Aorta (tissue), 5 donors: ENCODE measurements at regions not wholly inside any gene's neighbourhood (a gene's known extent, or its start where the extent isn't known, plus 50 kb on each side); places are given as distances from the start of the nearest gene placed in this dataset.

Source experiments
- ATAC-seq: fragments of 200-7000 bp; cut with Tn5 transposase; one replicate; pipeline ENCODE4 v1.9.1; 2022; ENCODE audit warnings: moderate library complexity; ENCODE audit not compliant: low FRiP score
- DNase-seq, 2 donors: peaks; one replicate each; pipeline ENCODE4 v3.0.0-alpha.2; 2020
- H3K27ac ChIP-seq, 2 donors: one replicate each; pipeline ENCODE4 v1.5.1; 2013; ENCODE audit warnings: low read length in 2 of 2, mild to moderate bottlenecking in 2 of 2, moderate library complexity in 2 of 2, control low read depth in 1 of 2, inconsistent platforms in 1 of 2, low read depth in 1 of 2
- H3K27me3 ChIP-seq, 2 donors: one replicate each; pipeline ENCODE4 v1.6.1; 2013; ENCODE audit warnings: control low read depth in 1 of 2, low read length in 1 of 2, mild to moderate bottlenecking in 1 of 2, moderate library complexity in 1 of 2; ENCODE audit not compliant: insufficient read depth in 2 of 2, control insufficient read depth in 1 of 2
- H3K36me3 ChIP-seq, 2 donors: one replicate each; pipeline ENCODE4 v1.6.1; 2013; ENCODE audit warnings: control low read depth in 1 of 2, low read length in 1 of 2, mild to moderate bottlenecking in 1 of 2; ENCODE audit not compliant: insufficient read depth in 2 of 2, control insufficient read depth in 1 of 2
- H3K4me1 ChIP-seq, 2 donors: one replicate each; pipeline ENCODE4 v1.6.1; 2013; ENCODE audit warnings: low read length in 2 of 2, control low read depth in 1 of 2, mild to moderate bottlenecking in 1 of 2, moderate library complexity in 1 of 2; ENCODE audit not compliant: insufficient read depth in 2 of 2, control insufficient read depth in 1 of 2
- H3K4me3 ChIP-seq, 2 donors: one replicate each; pipeline ENCODE4 v1.5.1; 2013; ENCODE audit warnings: low read length in 2 of 2, control low read depth in 1 of 2, mild to moderate bottlenecking in 1 of 2
- H3K9me3 ChIP-seq: one replicate; pipeline ENCODE4 v1.6.1; 2013; ENCODE audit warnings: mild to moderate bottlenecking, low read length; ENCODE audit not compliant: control insufficient read depth
- WGBS, 2 donors: extraction: QIAGEN DNeasy Blood & Tissue Kit; methylation state at CpG; one replicate each; pipeline ENCODE4 v1.1.7; 2013; 5-methylcytosine and 5-hydroxymethylcytosine counted together
- intact Hi-C, 2 donors: fragments of 100-400 bp; cut with DNase I; formaldehyde crosslinking; loops; one replicate each; pipeline versions ENCODE4 v1.14.2 to v1.15.0; 2022
- donor health status: healthy with polysubstance abuse.
- donor health status: Bipolar disorder and iron deficiency.
- donor health status: DM: no; HTN: no; CAD: no.
- donor health status: DM: no; HTN: no; CAD: no.
- donor health status: DM: yes; HTN: yes; CAD: no.

- H3K4me3 ChIP-seq: no peak overlapping the region
- peaks cover 0 to 3% of the 10 kb centered on the region in 2 donors for H3K4me1 ChIP-seq
- no peaks in the 10 kb centered on the region for H3K9me3 ChIP-seq
- H3K27me3 ChIP-seq: no peaks in the 10 kb centered on the region
- intact Hi-C loops: no loop called here
- H3K27ac ChIP-seq: no peak overlapping the region
- no peak for DNase-seq
- 94 to 95% methylated on average over 3 of the region's 3 CpGs for WGBS, 2 donors
- no peaks in the 10 kb centered on the region for H3K36me3 ChIP-seq
- ATAC-seq: no peak
These were observed 57.5 kb downstream of the RPL27A start for GRCh38 chr11:8740129-8740528.

- ATAC-seq (no peak), DNase-seq (no peak)
- Histone ChIP-seq H3K4me3 (no peak overlapping the region), H3K36me3 (no peaks in the 10 kb centered on the region), H3K27ac (no peak overlapping the region), H3K27me3 (no peaks in the 10 kb centered on the region), H3K9me3 (no peaks in the 10 kb centered on the region), H3K4me1 (no peaks in the 10 kb centered on the region)
- intact Hi-C loops: no loop called here
- 97 to 100% methylated on average over 1 of the region's 1 CpG for WGBS, 2 donors
These were observed 61.8 kb downstream of the RPL27A start for GRCh38 chr11:8744423-8744822.

- intact Hi-C loops: no loop called here
- WGBS, 2 donors: 95 to 97% methylated on average over 6 of the region's 6 CpGs
- no peaks in the 10 kb centered on the region for H3K36me3 ChIP-seq
- no peaks in the 10 kb centered on the region for H3K27me3 ChIP-seq
- DNase-seq: no peak
- no peak overlapping the region for H3K27ac ChIP-seq
- no peaks in the 10 kb centered on the region for H3K4me1 ChIP-seq
- ATAC-seq: no peak
- H3K9me3 ChIP-seq: no peaks in the 10 kb centered on the region
- no peak overlapping the region for H3K4me3 ChIP-seq
These were observed 63.0 kb downstream of the RPL27A start for GRCh38 chr11:8745431-8746253.

GRCh38 chr11:8746331-8746974 is 63.9 kb downstream of the RPL27A start:
- Histone ChIP-seq H3K4me3 (no peak overlapping the region), H3K9me3 (no peaks in the 10 kb centered on the region), H3K27me3 (no peaks in the 10 kb centered on the region), H3K36me3 (no peaks in the 10 kb centered on the region), H3K4me1 (no peaks in the 10 kb centered on the region), H3K27ac (no peak overlapping the region)
- 89 to 93% methylated on average over 2 of the region's 2 CpGs for WGBS, 2 donors
- no peak for ATAC-seq
- no peak for DNase-seq
- intact Hi-C loops: no loop called here

GRCh38 chr11:8747173-8747572 is 64.6 kb downstream of the RPL27A start:
- H3K27me3 ChIP-seq: no peaks in the 10 kb centered on the region
- no peak overlapping the region for H3K4me3 ChIP-seq
- H3K27ac ChIP-seq: no peak overlapping the region
- intact Hi-C loops: no loop called here
- ATAC-seq: no peak
- no peaks in the 10 kb centered on the region for H3K36me3 ChIP-seq
- H3K9me3 ChIP-seq: no peaks in the 10 kb centered on the region
- H3K4me1 ChIP-seq: no peaks in the 10 kb centered on the region
- DNase-seq: no peak

GRCh38 chr11:8748317-8748716 is 65.7 kb downstream of the RPL27A start:
- H3K4me3 ChIP-seq: no peak overlapping the region
- intact Hi-C loops: no loop called here
- H3K9me3 ChIP-seq: no peaks in the 10 kb centered on the region
- H3K4me1 ChIP-seq: no peaks in the 10 kb centered on the region
- ATAC-seq (no peak), DNase-seq (no peak)
- 93 to 97% methylated on average over 2 of the region's 2 CpGs for WGBS, 2 donors
- no peak overlapping the region for H3K27ac ChIP-seq
- no peaks in the 10 kb centered on the region for H3K27me3 ChIP-seq
- H3K36me3 ChIP-seq: no peaks in the 10 kb centered on the region

- no peak for ATAC-seq
- no peaks in the 10 kb centered on the region for H3K36me3 ChIP-seq
- 74 to 83% methylated on average over 2 of the region's 2 CpGs for WGBS, 2 donors
- no peak overlapping the region for H3K4me3 ChIP-seq
- H3K4me1 ChIP-seq: no peaks in the 10 kb centered on the region
- H3K9me3 ChIP-seq: no peaks in the 10 kb centered on the region
- intact Hi-C loops: no loop called here
- H3K27ac ChIP-seq: no peak overlapping the region
- no peak for DNase-seq
- no peaks in the 10 kb centered on the region for H3K27me3 ChIP-seq
These were observed 66.6 kb downstream of the RPL27A start for GRCh38 chr11:8749202-8749601.

- Histone ChIP-seq H3K4me1 (peaks cover 3 to 4% of the 10 kb centered on the region in 2 donors), H3K9me3 (no peaks in the 10 kb centered on the region), H3K27ac (no peak overlapping the region), H3K36me3 (no peaks in the 10 kb centered on the region), H3K27me3 (no peaks in the 10 kb centered on the region), H3K4me3 (no peak overlapping the region)
- 99 to 100% methylated on average over 1 of the region's 1 CpG for WGBS, 2 donors
- intact Hi-C loops: no loop called here
- ATAC-seq (no peak), DNase-seq (no peak)
These were observed 71.6 kb downstream of the RPL27A start for GRCh38 chr11:8754241-8754640.

- Histone ChIP-seq H3K4me1 (peaks cover 3 to 8% of the 10 kb centered on the region in 2 donors), H3K27ac (peak overlapping the region; percentile 57 to 86), H3K36me3 (no peaks in the 10 kb centered on the region), H3K27me3 (no peaks in the 10 kb centered on the region), H3K4me3 (no peak overlapping the region), H3K9me3 (no peaks in the 10 kb centered on the region)
- 41 to 47% methylated on average over 1 of the region's 1 CpG for WGBS, 2 donors
- DNase-seq (no peak), ATAC-seq (no peak)
- intact Hi-C loops: no loop called here
These were observed 73.6 kb downstream of the RPL27A start for GRCh38 chr11:8756201-8756600.
